ENCODE measurements at regions not wholly inside any gene's neighbourhood (a gene's known extent, or its start where the extent isn't known, plus 50 kb on each side); places are given as distances from the start of the nearest gene placed in this dataset.

DNA sequence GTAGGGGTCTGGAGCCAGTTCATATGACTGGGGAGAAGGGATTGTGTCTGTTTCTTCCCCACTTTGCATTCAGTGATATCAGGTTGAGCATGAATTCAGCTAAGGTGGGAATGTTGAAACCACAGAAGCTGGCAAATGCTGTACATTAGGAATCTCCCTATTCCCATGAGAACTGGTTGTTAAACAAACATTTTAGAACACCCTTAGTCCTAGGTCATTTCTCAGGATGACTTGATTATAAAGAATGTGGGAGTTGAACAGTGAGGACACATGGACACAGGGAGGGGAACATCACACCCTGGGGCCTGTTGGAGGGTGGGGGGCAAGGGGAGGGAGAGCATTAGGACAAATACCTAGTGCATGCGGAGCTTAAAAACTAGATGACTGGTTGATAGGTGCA lies 62.6 kb upstream of the LIMCH1 start:
- TF ChIP-seq, protein P1, sequence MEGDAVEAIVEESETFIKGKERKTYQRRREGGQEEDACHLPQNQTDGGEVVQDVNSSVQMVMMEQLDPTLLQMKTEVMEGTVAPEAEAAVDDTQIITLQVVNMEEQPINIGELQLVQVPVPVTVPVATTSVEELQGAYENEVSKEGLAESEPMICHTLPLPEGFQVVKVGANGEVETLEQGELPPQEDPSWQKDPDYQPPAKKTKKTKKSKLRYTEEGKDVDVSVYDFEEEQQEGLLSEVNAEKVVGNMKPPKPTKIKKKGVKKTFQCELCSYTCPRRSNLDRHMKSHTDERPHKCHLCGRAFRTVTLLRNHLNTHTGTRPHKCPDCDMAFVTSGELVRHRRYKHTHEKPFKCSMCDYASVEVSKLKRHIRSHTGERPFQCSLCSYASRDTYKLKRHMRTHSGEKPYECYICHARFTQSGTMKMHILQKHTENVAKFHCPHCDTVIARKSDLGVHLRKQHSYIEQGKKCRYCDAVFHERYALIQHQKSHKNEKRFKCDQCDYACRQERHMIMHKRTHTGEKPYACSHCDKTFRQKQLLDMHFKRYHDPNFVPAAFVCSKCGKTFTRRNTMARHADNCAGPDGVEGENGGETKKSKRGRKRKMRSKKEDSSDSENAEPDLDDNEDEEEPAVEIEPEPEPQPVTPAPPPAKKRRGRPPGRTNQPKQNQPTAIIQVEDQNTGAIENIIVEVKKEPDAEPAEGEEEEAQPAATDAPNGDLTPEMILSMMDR (IDR thresholded peaks at IDR 0.05): no peak
- no peak for TF ChIP-seq POLR2A (IDR thresholded peaks at IDR 0.05)

Data from esophagus squamous epithelium (tissue), 4 donors.